ENCODE measurements at regions not wholly inside any gene's neighbourhood (a gene's known extent, or its start where the extent isn't known, plus 50 kb on each side); places are given as distances from the start of the nearest gene placed in this dataset.
A peak's percentile ranks its signal among the peaks of the same experiment; 100 is the strongest.

DNA sequence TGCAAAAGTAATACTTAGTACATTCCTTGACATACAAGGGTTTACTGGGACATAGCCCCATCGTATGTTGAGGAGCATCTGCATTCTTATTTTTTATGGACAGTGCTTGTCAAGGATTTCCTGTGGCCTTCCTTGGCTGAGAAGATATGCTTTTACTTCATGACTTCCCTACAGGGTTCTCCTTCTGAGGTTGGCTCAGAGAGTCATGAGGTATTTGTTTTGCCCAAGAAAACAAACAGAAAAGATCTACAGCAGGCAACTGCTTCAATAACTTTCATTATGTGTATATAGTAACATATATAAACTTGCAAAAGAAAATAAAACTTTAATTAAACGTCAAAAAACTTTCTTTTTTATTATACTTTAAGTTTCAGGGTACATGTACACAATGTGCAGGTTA is 577.2 kb upstream of the SEMA3D start:
- H3K27ac ChIP-seq, result peak overlapping the region; percentile 54
- TF ChIP-seq CTCF (IDR thresholded peaks at IDR 0.05) (no peak), ZFX (IDR thresholded peaks at IDR 0.05; ENCODE audit: borderline replicate concordance) (no peak)

DNA sequence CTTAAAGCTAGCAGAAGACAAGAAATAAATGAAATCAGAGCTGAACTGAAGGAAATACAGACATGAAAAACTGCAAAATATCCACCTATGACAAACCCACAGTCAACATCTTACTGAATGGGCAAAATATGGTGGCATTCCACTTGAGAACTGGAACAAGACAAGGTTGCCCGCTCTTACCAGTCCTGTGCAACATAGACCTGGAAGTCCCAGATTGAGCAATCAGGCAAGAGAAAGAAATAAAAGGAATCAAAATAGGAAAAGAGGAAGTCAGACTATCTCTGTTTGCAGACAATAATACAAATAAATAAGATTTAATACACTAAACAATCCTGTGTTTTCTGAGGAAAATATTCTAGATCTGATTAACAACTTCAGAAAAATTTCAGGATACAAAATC is 570.5 kb upstream of the SEMA3D start:
- TF ChIP-seq ZFX (IDR thresholded peaks at IDR 0.05; ENCODE audit: borderline replicate concordance) (no peak), CTCF (IDR thresholded peaks at IDR 0.05) (no peak)
- H3K27ac ChIP-seq, result no peak overlapping the region

GRCh38 chr7:85750454-85750949 is 563.6 kb upstream of the SEMA3D start:
- TF ChIP-seq ZFX (IDR thresholded peaks at IDR 0.05; ENCODE audit: borderline replicate concordance) (no peak), CTCF (IDR thresholded peaks at IDR 0.05) (peak; percentile 88)
- H3K27ac ChIP-seq, result no peak overlapping the region

GRCh38 chr7:85749696-85750453 is 563.0 kb upstream of the SEMA3D start:
- no peak for TF ChIP-seq CTCF (IDR thresholded peaks at IDR 0.05)
- no peak for TF ChIP-seq ZFX (IDR thresholded peaks at IDR 0.05; ENCODE audit: borderline replicate concordance)
- no peak overlapping the region for H3K27ac ChIP-seq

GRCh38 chr7:85748861-85749260 is 562.0 kb upstream of the SEMA3D start:
- no peak overlapping the region for H3K27ac ChIP-seq
- TF ChIP-seq CTCF (IDR thresholded peaks at IDR 0.05), result no peak
- no peak for TF ChIP-seq ZFX (IDR thresholded peaks at IDR 0.05; ENCODE audit: borderline replicate concordance)

DNA sequence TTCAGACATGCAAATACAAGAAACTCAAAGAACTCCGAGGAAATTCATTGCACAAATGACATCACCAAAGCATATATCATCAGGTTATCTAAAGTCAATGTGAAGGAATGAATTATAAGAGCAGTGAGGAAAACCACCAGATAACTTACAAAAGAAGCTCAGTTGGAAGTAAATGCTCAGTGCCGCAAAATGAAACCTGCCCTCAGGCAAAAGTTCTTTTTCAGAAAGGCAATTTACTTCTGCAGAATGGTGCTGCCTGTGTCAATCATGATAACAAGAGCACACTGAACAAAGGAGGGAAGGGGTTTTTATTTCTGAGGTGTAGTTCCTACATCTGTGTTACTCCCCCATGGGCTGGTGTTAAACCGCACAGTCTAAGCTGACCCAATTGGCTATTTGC is 550.6 kb upstream of the SEMA3D start:
- H3K27ac ChIP-seq, result no peak overlapping the region
- TF ChIP-seq CTCF (IDR thresholded peaks at IDR 0.05) (no peak), ZFX (IDR thresholded peaks at IDR 0.05; ENCODE audit: borderline replicate concordance) (no peak)

DNA sequence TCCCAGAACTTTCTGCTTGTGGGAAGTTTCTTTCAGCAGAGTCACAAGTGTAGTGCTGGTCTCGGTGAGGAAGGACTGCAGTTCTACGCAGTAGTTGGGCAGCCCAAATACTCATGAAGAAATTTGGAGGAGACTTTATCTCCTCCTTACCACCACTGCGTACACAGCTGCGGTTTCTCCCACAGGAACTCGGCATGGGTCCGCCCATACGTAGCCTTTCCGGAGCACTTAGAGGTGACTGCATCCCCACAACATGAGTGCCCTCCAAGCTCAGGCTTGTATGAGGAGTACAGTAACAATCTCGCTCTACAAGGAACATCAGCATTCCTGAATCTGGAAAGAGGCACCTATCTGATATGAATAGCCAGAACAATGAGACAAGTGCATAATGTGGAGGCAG is 549.2 kb upstream of the SEMA3D start:
- no peak overlapping the region for H3K27ac ChIP-seq
- TF ChIP-seq ZFX (IDR thresholded peaks at IDR 0.05; ENCODE audit: borderline replicate concordance) (no peak), CTCF (IDR thresholded peaks at IDR 0.05) (no peak)
